ENCODE measurements at regions not wholly inside any gene's neighbourhood (a gene's known extent, or its start where the extent isn't known, plus 50 kb on each side); places are given as distances from the start of the nearest gene placed in this dataset.
A peak's percentile ranks its signal among the peaks of the same experiment; 100 is the strongest.

DNA sequence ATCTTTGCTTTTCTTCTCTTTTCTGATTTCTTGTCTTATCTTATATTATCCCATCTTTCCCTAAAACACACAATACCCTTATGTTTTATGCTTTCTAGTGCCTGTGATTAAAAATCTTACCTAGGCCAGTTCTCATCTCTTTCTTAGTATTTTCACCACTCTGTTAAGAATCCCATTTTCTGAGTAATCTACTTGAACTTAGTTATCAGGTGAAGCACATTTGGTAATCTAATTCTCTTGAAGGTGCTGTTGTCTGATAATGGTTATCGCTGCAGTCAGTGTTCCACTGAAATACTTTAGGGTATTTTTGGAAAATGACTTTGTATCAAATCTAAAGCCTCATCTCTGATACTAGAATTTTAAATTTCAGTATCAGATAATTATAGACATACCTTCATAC is 192.5 kb upstream of the MAN1A1 start:
- no peak for FAIRE-seq
- H3K4me3 ChIP-seq (ENCODE audit: low read depth, low read length), result no peak overlapping the region
- no peaks in the 10 kb centered on the region for H3K27me3 ChIP-seq (ENCODE audit: control insufficient read depth, insufficient read depth, low read length)
- no peak for DNase-seq (ENCODE audit: low read depth)
- H3K36me3 ChIP-seq (ENCODE audit: control insufficient read depth, insufficient read depth, low read length), result no peaks in the 10 kb centered on the region
- TF ChIP-seq, protein P1, sequence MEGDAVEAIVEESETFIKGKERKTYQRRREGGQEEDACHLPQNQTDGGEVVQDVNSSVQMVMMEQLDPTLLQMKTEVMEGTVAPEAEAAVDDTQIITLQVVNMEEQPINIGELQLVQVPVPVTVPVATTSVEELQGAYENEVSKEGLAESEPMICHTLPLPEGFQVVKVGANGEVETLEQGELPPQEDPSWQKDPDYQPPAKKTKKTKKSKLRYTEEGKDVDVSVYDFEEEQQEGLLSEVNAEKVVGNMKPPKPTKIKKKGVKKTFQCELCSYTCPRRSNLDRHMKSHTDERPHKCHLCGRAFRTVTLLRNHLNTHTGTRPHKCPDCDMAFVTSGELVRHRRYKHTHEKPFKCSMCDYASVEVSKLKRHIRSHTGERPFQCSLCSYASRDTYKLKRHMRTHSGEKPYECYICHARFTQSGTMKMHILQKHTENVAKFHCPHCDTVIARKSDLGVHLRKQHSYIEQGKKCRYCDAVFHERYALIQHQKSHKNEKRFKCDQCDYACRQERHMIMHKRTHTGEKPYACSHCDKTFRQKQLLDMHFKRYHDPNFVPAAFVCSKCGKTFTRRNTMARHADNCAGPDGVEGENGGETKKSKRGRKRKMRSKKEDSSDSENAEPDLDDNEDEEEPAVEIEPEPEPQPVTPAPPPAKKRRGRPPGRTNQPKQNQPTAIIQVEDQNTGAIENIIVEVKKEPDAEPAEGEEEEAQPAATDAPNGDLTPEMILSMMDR (IDR thresholded peaks at IDR 0.05; ENCODE audit: insufficient read depth, low read length, severe bottlenecking), result no peak

DNA sequence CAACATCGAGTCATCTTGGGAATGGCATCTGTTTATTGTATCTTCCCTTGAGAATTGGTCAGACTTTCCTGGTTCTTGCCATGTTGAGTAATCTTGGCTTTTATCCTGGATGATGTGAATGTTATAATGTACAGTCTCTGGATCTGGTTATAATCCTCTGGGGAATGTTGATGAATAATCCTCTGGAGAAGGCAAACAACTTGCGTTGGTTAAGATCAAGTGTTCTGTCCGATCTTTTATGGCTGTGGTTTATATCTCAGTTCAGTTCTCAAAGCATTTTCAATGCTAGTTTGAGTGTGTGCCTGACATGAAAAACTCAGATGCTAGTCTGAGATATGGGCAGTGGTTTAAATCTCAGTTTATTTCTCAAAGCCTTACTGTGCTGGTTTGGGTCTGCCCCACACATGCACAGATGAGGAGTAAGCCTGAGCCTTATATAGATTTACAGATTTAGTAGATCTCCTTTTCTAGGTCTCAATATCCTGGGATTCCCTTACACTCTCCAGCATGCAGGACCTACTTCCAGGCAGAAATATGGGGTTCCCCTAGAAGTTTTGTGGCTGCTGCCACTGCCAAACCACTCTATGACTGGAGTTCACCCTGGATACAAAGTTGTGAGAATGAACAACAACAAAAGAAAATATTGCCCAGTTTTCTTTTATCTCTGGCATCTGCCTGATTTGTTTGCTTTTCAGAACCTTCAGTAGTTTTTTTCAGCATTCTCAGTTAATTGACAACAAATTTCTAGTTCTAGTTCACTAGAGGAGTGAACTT is 191.8 kb upstream of the MAN1A1 start:
- H3K4me3 ChIP-seq (ENCODE audit: low read depth, low read length), result no peak overlapping the region
- FAIRE-seq (peak; percentile 55), DNase-seq (ENCODE audit: low read depth) (peak; percentile 97)
- peaks cover 3% of the 10 kb centered on the region for H3K27me3 ChIP-seq (ENCODE audit: control insufficient read depth, insufficient read depth, low read length)
- H3K36me3 ChIP-seq (ENCODE audit: control insufficient read depth, insufficient read depth, low read length), result no peaks in the 10 kb centered on the region
- TF ChIP-seq, protein P1 (IDR thresholded peaks at IDR 0.05; ENCODE audit: insufficient read depth, low read length, severe bottlenecking), result no peak

DNA sequence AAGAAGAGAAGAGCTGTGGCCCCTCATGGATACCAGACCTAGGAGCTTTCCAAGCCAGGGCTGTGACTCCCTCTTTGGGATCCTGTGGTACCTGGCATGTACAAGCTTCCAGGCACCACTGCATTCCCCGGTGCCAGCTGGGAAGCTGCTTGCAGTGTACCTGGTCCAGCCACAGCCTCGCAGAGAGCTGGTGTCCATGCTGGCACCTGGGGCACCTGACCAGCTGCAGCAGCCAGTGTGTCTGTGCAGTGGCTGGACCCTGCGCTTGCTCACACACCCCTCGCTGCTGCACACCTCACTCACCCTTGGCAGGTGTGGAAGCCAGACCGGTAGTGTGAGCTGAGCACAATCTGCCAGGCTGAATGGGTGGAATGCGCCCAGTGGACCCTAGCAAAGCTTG is 190.9 kb upstream of the MAN1A1 start:
- no peak for DNase-seq (ENCODE audit: low read depth)
- Histone ChIP-seq H3K36me3 (ENCODE audit: control insufficient read depth, insufficient read depth, low read length) (no peaks in the 10 kb centered on the region), H3K4me3 (ENCODE audit: low read depth, low read length) (no peak overlapping the region), H3K27me3 (ENCODE audit: control insufficient read depth, insufficient read depth, low read length) (peaks cover 3% of the 10 kb centered on the region)
- TF ChIP-seq, protein P1 (IDR thresholded peaks at IDR 0.05; ENCODE audit: insufficient read depth, low read length, severe bottlenecking), result no peak
- no peak for FAIRE-seq

DNA sequence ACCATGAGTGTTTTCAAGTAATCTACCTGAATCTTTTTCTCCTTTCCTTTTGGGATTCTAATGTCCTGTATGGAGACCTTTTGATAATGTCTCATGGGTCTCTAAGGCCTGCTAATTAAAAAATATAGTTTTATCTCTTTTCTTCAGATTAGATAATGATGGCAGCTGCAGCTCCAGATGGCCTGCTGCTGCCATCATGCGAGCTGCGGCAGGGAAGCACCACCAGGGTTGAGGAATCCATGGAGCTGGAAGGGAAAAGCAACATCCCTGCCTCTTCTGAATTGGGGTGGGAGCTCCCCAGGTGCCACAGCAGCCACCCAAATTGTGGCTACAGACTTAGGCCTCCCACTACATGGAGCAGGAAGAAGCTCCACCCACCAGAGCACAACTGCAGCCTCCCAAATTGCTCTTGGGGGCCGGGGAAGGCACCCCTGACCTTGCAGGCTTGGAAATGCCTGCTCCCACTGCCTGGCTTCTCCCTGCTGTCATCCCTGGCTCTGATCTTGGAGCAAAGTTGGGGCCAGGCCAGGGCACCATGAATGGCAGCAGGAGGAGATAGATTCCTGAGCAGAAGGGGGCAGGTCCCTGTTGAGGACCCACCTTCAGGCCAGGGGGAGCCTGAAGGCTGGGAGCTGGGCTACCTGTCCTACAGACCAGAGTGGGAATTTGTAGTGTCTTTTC is 189.6 kb upstream of the MAN1A1 start:
- no peak overlapping the region for H3K4me3 ChIP-seq (ENCODE audit: low read depth, low read length)
- peaks cover 7% of the 10 kb centered on the region for H3K27me3 ChIP-seq (ENCODE audit: control insufficient read depth, insufficient read depth, low read length)
- TF ChIP-seq, protein P1 (IDR thresholded peaks at IDR 0.05; ENCODE audit: insufficient read depth, low read length, severe bottlenecking), result no peak
- FAIRE-seq (no peak), DNase-seq (ENCODE audit: low read depth) (no peak)
- no peaks in the 10 kb centered on the region for H3K36me3 ChIP-seq (ENCODE audit: control insufficient read depth, insufficient read depth, low read length)

DNA sequence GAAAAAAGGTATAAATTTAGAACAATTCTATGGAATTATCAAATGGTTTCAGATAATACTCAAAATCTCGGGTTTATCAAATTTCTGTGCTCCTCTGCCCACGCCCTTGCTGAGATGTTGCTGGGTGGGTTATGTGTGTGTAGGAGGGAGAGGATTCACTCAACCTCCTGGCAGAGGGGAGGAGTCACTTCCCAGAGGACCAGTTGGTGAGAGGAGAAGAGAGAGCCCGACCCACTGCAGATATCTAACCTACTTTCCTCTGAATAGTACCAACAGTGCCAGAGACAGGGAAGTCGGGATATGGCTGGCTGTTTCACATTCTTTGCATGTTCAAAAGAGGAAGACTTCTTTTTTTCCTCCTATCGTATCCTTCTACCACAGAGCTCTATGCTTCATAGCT is 187.1 kb upstream of the MAN1A1 start:
- TF ChIP-seq, protein P1 (IDR thresholded peaks at IDR 0.05; ENCODE audit: insufficient read depth, low read length, severe bottlenecking), result no peak
- Histone ChIP-seq H3K36me3 (ENCODE audit: control insufficient read depth, insufficient read depth, low read length) (no peaks in the 10 kb centered on the region), H3K4me3 (ENCODE audit: low read depth, low read length) (no peak overlapping the region), H3K27me3 (ENCODE audit: control insufficient read depth, insufficient read depth, low read length) (peaks cover 7% of the 10 kb centered on the region)
- DNase-seq (ENCODE audit: low read depth) (no peak), FAIRE-seq (no peak)

Data from bronchial epithelial cell (primary cell).